Esophagus squamous epithelium (tissue), 4 donors: ENCODE measurements at regions not wholly inside any gene's neighbourhood (a gene's known extent, or its start where the extent isn't known, plus 50 kb on each side); places are given as distances from the start of the nearest gene placed in this dataset.

Experiments used
- CTCF ChIP-seq, 6 experiments: fragments of 450-650 bp in 4 of 6; fragments of 200-600 bp in 2 of 6; sonication (generic) in 2 of 6; IDR thresholded peaks; one replicate each; pipeline ENCODE4 v1.5.1; 2016 to 2019; ENCODE audit warnings: antibody characterized with exemption in 6 of 6, mild to moderate bottlenecking in 4 of 6, moderate library complexity in 4 of 6
- POLR2A ChIP-seq, 4 donors: fragments of 450-650 bp; IDR thresholded peaks; one replicate each; pipeline ENCODE4 v1.6.1; 2017; ENCODE audit warnings: antibody characterized with exemption in 4 of 4, mild to moderate bottlenecking in 4 of 4, moderate library complexity in 3 of 4

- TF ChIP-seq CTCF (IDR thresholded peaks at IDR 0.05) (no peak), POLR2A (IDR thresholded peaks at IDR 0.05) (no peak)
These were observed 696.7 kb downstream of the MRPL39 start for GRCh38 chr21:24910591-24910990.
